ENCODE measurements at regions not wholly inside any gene's neighbourhood (a gene's known extent, or its start where the extent isn't known, plus 50 kb on each side); places are given as distances from the start of the nearest gene placed in this dataset.
"Not testable (repeated sequence)": the region's sequence is repeated elsewhere in the genome, so short reads cannot be mapped to it uniquely, and the experiment has no call there.

DNA sequence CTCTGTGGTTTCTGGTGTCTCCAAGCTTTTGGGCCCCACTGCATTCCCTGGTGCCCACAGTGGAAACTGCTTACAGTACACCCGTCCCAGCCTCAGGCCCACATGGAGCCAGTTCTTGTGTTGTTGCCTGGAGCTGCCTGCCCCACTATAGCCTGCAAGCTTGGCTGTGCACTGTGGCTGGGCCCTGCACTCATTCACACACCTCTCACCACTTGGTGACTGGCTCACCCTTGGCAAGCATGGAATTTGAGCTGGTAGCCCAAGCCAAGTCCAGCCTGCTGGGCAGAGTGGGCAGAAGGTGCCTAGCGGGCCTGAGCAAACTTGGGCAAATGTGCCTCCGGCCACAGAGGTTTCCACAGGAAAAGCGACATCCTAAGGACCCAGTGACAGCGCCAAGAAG is 472.3 kb downstream of the MMUT start:
- WGBS, 3 donors, result 90 to 94% (median 91%) methylated on average over 5 of the region's 5 CpGs
- intact Hi-C loops (cut with DNase I), result no loop called here

DNA sequence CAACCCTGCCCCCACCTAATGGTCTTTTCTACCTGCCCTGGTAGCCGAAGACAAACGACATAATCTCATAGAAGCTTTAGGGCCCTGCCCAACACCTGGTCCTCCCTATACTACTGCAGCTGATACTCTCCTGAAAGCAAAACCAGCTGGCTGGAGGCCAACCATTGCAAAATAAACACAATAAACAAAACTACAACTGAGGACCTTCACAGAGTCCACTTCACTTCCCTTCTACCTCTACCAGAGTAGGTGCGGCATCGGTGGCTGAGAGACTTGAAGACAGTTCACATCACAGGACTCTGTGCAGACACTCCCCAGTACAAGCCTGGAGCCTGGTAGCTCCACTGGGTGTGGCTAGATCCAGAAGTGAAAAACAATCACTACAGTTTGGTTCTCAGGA is 476.2 kb downstream of the MMUT start:
- Histone ChIP-seq H3K36me3 (ENCODE audit: insufficient read depth in 1 of 2, low read depth in 1 of 2) (no peaks in the 10 kb centered on the region), H3K4me1 (no peaks in the 10 kb centered on the region), H3K27ac (no peak overlapping the region), H3K27me3 (ENCODE audit: insufficient read depth in 3 of 3, low read length in 2 of 3) (no peaks in the 10 kb centered on the region), H3K9me3 (no peaks in the 10 kb centered on the region), H3K4me3 (no peak overlapping the region)
- WGBS, 3 donors, result 89 to 94% (median 94%) methylated on average over 4 of the region's 4 CpGs
- DNase-seq (no peak), ATAC-seq (no peak)
- TF ChIP-seq CTCF (IDR thresholded peaks at IDR 0.05), result no peak
- intact Hi-C loops (cut with DNase I), result no loop called here

More for the DNA sequence above, 472.3 kb downstream of the MMUT start:
- H3K4me3 ChIP-seq, result no peak overlapping the region
- H3K27me3 ChIP-seq (ENCODE audit: insufficient read depth in 3 of 3, low read length in 2 of 3), result no peaks in the 10 kb centered on the region
- no peaks in the 10 kb centered on the region for H3K4me1 ChIP-seq
- no peak overlapping the region for H3K27ac ChIP-seq
- H3K9me3 ChIP-seq, result no peaks in the 10 kb centered on the region
- DNase-seq, result no peak
- no peaks in the 10 kb centered on the region for H3K36me3 ChIP-seq (ENCODE audit: insufficient read depth in 1 of 2, low read depth in 1 of 2)
- ATAC-seq, result no peak
- no peak for TF ChIP-seq CTCF (IDR thresholded peaks at IDR 0.05)

DNA sequence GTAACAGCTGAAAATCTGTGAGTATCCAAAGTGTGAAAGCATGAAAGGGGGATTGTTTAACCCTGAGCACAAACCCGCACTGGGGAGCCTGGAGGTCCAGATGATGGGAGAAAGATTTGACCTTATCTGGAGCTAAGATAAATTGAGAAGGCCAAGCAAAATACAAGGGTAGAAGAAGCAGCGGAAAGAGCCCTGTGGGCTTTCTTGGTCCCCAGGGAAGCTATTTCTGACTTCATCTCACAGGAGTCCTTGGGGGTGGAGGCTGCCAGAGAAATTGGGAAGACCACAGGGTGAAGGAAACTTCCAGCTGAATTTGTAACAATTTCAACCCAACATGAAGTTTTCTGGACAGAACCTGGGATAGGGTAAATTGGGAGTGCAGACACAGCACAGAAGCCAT is 476.9 kb downstream of the MMUT start:
- Histone ChIP-seq H3K36me3 (ENCODE audit: insufficient read depth in 1 of 2, low read depth in 1 of 2) (no peaks in the 10 kb centered on the region), H3K4me1 (no peaks in the 10 kb centered on the region), H3K27ac (no peak overlapping the region), H3K4me3 (no peak overlapping the region), H3K27me3 (ENCODE audit: insufficient read depth in 3 of 3, low read length in 2 of 3) (no peaks in the 10 kb centered on the region), H3K9me3 (no peaks in the 10 kb centered on the region)
- intact Hi-C loops (cut with DNase I), result no loop called here
- DNase-seq (no peak), ATAC-seq (no peak)
- WGBS, 3 donors, result 73 to 79% (median 75%) methylated on average over 2 of the region's 2 CpGs
- TF ChIP-seq CTCF (IDR thresholded peaks at IDR 0.05), result no peak

- DNase-seq (no peak), ATAC-seq (no peak)
- H3K4me3 ChIP-seq, result no peak overlapping the region
- WGBS, 3 donors, result 81 to 89% (median 88%) methylated on average over 6 of the region's 6 CpGs
- no peaks in the 10 kb centered on the region for H3K4me1 ChIP-seq
- TF ChIP-seq CTCF (IDR thresholded peaks at IDR 0.05), result no peak
- no peak overlapping the region for H3K27ac ChIP-seq
- intact Hi-C loops (cut with DNase I), result no loop called here
- H3K9me3 ChIP-seq, result no peaks in the 10 kb centered on the region
- no peaks in the 10 kb centered on the region for H3K27me3 ChIP-seq (ENCODE audit: insufficient read depth in 3 of 3, low read length in 2 of 3)
- no peaks in the 10 kb centered on the region for H3K36me3 ChIP-seq (ENCODE audit: insufficient read depth in 1 of 2, low read depth in 1 of 2)
Measured at GRCh38 chr6:48985025-48985424, 478.0 kb downstream of the MMUT start.

DNA sequence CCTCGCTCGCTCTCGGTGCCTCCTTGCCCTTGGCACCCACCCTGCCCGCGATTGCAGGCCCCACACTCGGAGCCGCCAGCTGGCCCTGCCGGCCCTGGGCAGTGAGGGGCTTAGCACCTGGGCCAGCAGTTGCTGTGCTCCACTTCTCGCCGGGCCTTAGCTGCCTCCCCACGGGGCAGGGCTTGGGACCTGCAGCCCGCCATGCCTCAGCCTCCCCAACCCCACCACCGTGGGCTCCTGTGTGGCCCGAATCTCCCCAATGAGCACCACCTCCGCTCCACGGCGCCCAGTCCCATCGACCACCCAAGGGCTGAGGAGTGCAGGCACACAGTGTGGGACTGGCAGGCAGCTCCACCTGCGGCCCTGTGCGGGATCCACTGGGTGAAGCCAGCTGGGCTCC is 479.1 kb downstream of the MMUT start:
- H3K36me3 ChIP-seq (ENCODE audit: insufficient read depth in 1 of 2, low read depth in 1 of 2); H3K27me3 ChIP-seq (ENCODE audit: insufficient read depth in 3 of 3, low read length in 2 of 3); ATAC-seq; H3K4me3 ChIP-seq; H3K9me3 ChIP-seq; H3K4me1 ChIP-seq; H3K27ac ChIP-seq; DNase-seq; intact Hi-C loops (cut with DNase I): not testable (repeated sequence)
- WGBS, 3 donors, result 95 to 96% (median 95%) methylated on average over 20 of the region's 20 CpGs

Measured in psoas muscle (tissue), 7 donors.